A172 (cell line): ENCODE measurements at regions not wholly inside any gene's neighbourhood (a gene's known extent, or its start where the extent isn't known, plus 50 kb on each side); places are given as distances from the start of the nearest gene placed in this dataset.

Experiments used
- DNase-seq: peaks from one replicate; pipeline ENCODE4 v3.0.0-alpha.2; 2015; ENCODE audit warnings: low spot score

GRCh38 chr13:31896427-31896826 lies 135.1 kb upstream of the FRY start:
- peak; percentile 58 for DNase-seq

GRCh38 chr13:31898378-31899071 lies 133.0 kb upstream of the FRY start:
- DNase-seq: no peak

DNA sequence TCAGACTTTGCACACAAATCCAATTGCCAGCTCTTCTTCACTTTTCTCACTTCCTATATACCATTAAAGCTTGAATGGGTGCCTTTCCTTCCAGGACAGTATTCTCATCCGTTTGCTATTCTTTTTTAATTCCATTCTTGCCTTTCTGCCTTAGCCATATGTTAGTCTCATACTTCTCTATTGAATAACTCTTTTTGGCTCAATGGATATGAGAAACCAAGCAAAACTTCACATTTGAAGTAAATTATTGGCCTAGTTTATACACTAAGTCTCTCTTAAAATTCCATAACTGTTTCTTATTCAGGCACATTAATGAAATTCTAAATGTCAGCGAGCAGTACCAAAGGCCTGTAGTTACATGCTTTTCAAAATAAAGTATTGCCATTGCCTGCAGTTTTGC lies 129.6 kb upstream of the FRY start:
- no peak for DNase-seq

GRCh38 chr13:31903111-31903815 lies 128.3 kb upstream of the FRY start:
- DNase-seq: no peak

DNA sequence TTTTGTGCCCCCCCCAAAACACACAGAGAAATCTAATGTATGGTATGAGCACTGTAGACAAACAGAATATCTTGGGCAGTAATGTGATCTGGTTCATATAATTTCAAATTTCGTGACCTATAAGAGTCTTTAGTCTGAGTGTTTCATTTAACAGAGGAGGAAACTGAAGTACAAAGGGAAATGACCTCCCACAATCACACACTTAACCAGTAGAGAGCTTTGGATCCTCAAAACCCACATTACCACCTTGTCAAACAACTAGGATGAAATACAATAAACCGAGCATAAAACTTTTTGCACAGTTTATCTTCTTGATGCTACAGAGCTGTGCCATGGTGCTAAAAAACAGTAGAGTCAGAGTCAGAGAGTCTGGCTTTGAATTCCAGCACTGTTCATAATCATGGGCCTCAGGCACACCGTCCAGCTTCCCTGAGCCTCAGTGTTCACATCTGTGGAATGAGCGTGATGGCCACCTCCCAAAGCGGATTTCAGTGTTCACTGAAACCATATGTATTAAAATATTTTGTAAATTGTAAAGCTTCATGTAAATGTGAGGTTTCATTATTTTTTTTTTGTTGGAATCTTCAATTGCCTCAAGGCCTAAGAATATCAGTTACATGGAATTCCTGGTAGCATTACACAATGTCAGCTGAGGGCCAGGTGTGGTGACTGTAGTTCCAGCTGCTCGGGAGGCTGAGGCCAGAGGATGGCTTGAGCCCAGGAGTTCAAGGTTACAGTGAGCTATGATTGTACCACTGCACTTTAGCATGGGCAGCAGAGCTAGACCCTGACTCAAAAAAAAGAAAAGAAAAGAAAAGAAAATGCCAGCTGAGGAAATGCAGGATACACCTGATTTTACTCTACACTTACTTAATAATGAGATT lies 126.4 kb upstream of the FRY start:
- no peak for DNase-seq

GRCh38 chr13:31905961-31906360 lies 125.6 kb upstream of the FRY start:
- no peak for DNase-seq

- DNase-seq: no peak
Measured at GRCh38 chr13:31908696-31909411, 122.7 kb upstream of the FRY start.

DNA sequence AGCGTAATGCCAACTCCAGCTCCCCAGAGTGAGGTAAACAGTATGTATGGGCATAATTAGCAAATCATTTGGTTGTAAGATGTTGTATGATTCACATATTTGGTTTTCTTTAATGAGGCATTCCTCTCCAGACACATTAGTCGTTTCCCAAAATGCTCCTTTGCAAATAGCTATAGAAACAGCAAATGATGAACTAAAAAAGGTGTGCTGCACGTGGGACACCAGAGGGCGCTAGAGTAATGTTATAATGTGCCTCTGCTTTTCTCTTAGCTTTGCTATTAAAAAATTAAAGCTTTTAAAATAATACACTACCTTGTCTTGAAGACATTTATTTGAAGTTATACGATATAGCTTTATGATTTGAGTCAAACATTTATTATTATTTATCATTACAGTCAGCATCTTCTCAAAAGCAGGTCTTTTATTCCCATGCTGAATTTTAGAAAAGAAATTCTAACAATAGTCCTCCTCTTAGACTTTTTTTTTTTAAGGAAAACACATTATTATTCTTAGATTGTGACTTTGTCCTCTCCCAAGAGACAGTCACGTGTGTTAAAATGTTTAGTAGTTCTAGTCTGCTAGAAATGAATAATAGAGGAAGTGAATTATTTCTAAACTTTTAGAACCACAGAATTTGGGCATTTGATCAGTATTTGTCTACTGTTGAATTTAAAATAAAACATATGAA lies 121.6 kb upstream of the FRY start:
- DNase-seq: peak; percentile 28

GRCh38 chr13:31910633-31911032 lies 120.9 kb upstream of the FRY start:
- DNase-seq: no peak

GRCh38 chr13:31912647-31913401 lies 118.8 kb upstream of the FRY start:
- DNase-seq: no peak

DNA sequence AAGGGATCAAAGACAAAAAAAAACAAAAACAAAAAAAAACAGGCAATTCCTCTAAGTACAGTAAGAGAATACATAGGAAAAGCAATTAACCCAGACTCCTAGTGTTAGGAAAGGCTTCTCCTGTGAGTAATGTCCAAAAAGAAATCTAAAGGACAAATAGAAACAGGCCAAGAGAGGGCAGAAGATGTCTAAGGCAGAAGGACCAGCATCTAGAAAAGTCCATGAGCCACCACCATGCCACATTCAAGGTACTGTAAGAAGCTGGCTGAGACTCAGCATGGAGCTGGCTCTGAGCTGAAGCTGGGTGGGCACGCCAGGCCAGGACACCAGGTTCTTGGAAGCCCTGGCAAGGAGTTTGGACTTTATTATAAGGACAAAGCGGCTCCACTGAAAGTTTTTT lies 118.1 kb upstream of the FRY start:
- DNase-seq: no peak

DNA sequence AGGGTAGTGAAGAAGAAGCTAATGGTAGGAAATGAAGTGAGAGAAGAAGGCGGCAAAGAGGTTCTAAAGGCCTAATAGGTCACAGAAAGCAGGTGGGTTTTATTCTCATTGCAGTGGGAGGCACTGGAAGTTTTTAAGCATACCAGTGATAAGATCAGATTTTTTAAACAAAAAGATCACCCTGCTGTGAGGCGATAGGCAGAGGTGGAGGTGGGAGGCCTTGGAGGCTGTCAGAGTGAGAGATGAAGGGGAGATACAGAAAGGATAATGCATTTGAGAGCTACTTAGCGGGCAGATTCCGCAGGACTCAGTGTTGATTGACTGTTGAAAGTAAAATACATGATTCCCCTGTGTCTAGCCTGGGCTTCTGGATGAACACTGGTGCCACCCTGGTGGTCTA lies 116.7 kb upstream of the FRY start:
- no peak for DNase-seq

DNA sequence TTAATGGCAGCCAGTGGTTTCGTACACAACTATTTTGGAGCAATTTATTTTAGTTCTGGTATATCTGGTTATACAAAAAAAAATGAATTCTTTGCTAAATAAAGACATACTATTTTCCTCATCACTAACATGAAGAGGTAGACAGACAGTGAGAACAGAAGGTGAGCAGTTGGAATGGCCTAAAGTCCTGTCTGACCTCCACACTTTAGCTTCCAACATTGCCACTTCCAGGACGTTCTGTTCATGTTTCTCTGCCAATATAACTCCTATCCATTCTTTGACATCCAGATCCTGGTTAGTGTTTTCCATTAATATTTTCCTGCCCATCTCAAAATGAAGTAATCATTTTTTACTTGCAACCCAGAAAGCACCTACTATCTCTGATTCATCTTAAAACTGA lies 112.9 kb upstream of the FRY start:
- no peak for DNase-seq

DNA sequence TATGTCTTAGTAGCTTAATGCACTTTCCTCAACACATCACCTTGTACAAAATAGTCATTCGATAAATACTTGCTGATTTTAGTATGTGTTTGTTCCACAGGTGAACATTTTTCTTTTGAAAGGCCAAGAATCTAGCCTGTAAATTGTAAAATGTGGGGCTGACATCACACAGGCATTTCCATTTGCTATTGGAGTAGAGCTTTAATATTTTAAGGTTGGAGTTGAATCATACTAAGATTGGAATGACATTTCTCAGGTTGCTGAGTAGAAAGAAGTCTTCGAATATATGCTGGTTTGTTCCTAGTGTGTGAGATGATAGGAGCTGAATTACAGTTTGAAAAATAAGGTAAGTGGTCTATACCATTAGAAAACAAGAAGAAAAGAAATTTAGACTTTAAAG lies 112.3 kb upstream of the FRY start:
- DNase-seq: no peak

- no peak for DNase-seq
Measured at GRCh38 chr13:31919971-31920726, 111.4 kb upstream of the FRY start.

DNA sequence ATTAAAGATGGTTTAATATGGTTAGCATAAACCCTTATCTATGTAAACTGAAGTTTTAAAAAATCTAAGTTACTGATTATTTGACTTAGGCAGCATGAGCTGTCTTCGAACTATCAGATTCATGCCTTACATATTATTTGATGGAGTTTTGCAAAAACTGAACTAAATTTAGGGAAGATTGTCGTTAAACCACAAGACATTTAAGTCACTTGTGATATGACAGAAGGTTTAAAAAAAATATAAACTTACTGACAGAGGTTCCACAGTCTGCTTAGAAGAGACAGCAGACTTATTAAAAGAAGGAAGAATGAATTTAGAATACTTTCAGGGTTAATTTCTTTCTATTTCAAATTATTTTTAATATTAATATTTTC lies 110.9 kb upstream of the FRY start:
- DNase-seq: no peak

DNA sequence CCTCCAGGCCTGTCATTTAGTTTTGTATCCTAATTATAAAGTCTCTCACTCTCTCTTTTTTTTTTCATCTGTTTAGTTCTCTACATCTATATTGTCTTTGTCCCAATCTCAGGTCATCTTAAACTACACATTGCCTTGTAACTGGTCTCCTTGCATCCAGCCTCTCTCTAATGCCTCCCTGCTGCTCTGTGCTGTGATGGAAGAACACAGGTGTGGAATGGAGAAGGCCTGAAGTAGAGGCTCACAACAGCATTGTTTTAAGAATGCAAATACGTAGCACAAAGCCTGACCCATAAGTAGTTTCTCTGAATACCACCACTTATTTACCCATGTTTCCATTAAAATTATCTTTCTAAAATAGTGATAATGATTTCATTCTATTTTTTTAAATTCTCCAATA lies 108.8 kb upstream of the FRY start:
- no peak for DNase-seq

- DNase-seq: no peak
Measured at GRCh38 chr13:31923134-31923763, 108.3 kb upstream of the FRY start.

DNA sequence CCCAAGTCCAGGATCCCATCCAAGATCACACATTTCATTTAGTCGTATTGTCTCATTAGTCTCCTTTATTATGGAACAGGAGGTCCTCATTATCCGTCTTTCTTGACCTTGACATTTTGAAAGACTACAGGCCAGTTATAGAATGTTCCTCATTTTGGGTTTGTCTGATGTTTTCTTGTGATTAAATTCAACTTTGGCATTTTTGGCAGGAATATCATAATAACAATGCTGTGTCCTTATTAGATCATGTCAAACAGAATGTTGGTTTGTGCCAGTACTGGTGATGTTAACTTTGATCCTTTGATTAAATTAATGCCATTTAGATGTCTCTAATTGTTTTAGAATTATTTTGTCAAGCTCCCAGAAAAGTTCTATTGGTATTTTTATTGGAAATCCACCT lies 106.5 kb upstream of the FRY start:
- DNase-seq: no peak
